ENCODE measurements at regions not wholly inside any gene's neighbourhood (a gene's known extent, or its start where the extent isn't known, plus 50 kb on each side); places are given as distances from the start of the nearest gene placed in this dataset.
A peak's percentile ranks its signal among the peaks of the same experiment; 100 is the strongest.

DNA sequence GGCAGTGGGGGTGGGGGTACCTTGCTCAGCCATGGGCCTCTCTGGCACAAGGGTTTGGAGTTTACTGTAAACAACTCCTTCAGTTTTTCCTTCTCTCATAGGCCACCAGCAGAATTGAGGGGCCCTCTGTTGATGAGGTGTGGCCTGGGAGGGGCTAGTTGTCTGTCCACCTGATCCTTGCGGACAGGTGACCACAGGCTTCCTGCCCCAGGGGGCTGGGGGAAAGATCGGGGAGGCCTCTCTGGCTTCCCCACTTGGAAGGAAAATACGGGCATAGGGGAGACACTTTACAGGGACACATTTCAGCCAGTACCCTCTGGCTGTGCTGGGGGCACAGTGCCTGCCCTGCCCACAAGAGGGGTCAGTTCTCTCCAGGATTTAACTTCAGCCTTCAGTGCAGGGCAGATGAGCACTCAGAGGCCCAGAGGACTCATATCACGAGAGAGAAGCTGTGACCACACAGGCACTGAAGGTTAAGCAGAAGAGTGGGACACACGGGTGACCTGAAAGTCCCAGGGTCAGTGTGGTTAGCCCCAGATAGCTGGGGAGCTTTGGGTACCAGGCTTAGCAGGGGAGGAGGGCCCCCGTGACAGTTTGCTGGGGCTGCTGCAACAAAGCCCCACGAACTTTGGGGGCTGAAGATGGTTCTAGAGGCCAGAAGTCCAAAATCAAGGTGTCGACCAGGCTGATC is 245.9 kb downstream of the SEC14L1 start:
- TF ChIP-seq, protein P1, sequence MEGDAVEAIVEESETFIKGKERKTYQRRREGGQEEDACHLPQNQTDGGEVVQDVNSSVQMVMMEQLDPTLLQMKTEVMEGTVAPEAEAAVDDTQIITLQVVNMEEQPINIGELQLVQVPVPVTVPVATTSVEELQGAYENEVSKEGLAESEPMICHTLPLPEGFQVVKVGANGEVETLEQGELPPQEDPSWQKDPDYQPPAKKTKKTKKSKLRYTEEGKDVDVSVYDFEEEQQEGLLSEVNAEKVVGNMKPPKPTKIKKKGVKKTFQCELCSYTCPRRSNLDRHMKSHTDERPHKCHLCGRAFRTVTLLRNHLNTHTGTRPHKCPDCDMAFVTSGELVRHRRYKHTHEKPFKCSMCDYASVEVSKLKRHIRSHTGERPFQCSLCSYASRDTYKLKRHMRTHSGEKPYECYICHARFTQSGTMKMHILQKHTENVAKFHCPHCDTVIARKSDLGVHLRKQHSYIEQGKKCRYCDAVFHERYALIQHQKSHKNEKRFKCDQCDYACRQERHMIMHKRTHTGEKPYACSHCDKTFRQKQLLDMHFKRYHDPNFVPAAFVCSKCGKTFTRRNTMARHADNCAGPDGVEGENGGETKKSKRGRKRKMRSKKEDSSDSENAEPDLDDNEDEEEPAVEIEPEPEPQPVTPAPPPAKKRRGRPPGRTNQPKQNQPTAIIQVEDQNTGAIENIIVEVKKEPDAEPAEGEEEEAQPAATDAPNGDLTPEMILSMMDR (conservative IDR thresholded peaks at IDR 0.05) = no peak
- no peaks in the 10 kb centered on the region for H3K36me3 Mint-ChIP-seq (ENCODE audit: low read depth)

DNA sequence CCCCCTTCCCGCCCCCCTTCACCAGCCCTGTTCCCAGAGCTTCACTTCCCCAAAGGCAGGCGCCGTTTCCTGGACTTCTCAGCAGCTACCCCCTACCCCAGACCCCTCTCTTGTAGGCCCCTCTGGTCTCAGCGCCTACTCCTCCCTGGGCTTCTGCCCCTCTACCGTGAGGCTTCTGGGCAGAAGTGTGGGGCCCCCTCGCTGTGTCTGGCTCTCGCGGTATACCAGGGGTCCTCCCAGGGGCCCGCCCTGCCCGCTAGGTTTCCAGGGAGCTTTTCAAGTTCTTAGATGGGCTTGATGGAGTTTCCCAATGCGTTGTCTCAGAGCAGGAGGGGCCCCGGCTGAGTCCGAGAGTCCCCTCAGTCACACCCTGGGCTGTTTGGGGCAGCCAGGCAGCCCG is 247.1 kb downstream of the SEC14L1 start:
- Mint-ChIP-seq H3K27me3 (ENCODE audit: low read depth) (no peaks in the 10 kb centered on the region), H3K4me1 (peaks cover 87% of the 10 kb centered on the region), H3K4me3 (peak overlapping the region; percentile 61), H3K27ac (ENCODE audit: unreplicated experiment) (no peak overlapping the region), H3K36me3 (ENCODE audit: low read depth) (no peaks in the 10 kb centered on the region), H3K9me3 (no peaks in the 10 kb centered on the region)
- DNase-seq (ENCODE audit: low read depth, low spot score) = no peak
- TF ChIP-seq, protein P1 (conservative IDR thresholded peaks at IDR 0.05) = no peak

More for the DNA sequence above, 245.9 kb downstream of the SEC14L1 start:
- H3K27ac Mint-ChIP-seq (ENCODE audit: unreplicated experiment) = peak overlapping the region; percentile 6
- H3K4me1 Mint-ChIP-seq = peaks cover 87% of the 10 kb centered on the region
- H3K27me3 Mint-ChIP-seq (ENCODE audit: low read depth) = no peaks in the 10 kb centered on the region
- no peak overlapping the region for H3K4me3 Mint-ChIP-seq
- no peaks in the 10 kb centered on the region for H3K9me3 Mint-ChIP-seq
- DNase-seq (ENCODE audit: low read depth, low spot score) = no peak

GRCh38 chr17:77388384-77389306 is 247.9 kb downstream of the SEC14L1 start:
- H3K36me3 Mint-ChIP-seq (ENCODE audit: low read depth) = no peaks in the 10 kb centered on the region
- no peak for DNase-seq (ENCODE audit: low read depth, low spot score)
- H3K27me3 Mint-ChIP-seq (ENCODE audit: low read depth) = no peaks in the 10 kb centered on the region
- H3K4me1 Mint-ChIP-seq = peaks cover 84% of the 10 kb centered on the region
- H3K9me3 Mint-ChIP-seq = no peaks in the 10 kb centered on the region
- TF ChIP-seq, protein P1 (conservative IDR thresholded peaks at IDR 0.05) = no peak
- peak overlapping the region; percentile 92 for H3K27ac Mint-ChIP-seq (ENCODE audit: unreplicated experiment)
- peak overlapping the region; percentile 61 for H3K4me3 Mint-ChIP-seq

DNA sequence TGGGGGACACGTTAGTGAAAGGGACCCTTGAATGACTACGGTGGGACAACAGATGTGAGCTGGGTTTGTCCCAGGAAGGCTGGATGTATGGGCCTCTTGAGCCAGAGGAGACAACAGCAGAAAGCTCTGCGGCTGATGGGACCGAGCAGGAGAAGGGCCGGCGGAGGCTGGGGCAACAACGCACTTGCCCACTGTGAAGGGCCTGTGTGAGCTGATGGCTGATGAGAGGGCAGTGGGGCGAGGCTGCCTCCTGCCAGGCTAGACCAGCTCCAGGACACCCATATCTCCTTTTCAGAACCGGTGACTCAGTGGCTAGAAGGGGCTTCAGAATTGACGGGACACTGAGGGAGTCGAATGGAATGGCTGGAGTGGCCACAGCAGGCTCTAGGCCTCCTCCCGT is 250.1 kb downstream of the SEC14L1 start:
- H3K9me3 Mint-ChIP-seq = no peaks in the 10 kb centered on the region
- H3K27ac Mint-ChIP-seq (ENCODE audit: unreplicated experiment) = no peak overlapping the region
- DNase-seq (ENCODE audit: low read depth, low spot score) = no peak
- no peak overlapping the region for H3K4me3 Mint-ChIP-seq
- peaks cover 83% of the 10 kb centered on the region for H3K4me1 Mint-ChIP-seq
- H3K36me3 Mint-ChIP-seq (ENCODE audit: low read depth) = no peaks in the 10 kb centered on the region
- TF ChIP-seq, protein P1 (conservative IDR thresholded peaks at IDR 0.05) = no peak
- H3K27me3 Mint-ChIP-seq (ENCODE audit: low read depth) = no peaks in the 10 kb centered on the region

GRCh38 chr17:77391668-77392375 is 251.1 kb downstream of the SEC14L1 start:
- no peak for DNase-seq (ENCODE audit: low read depth, low spot score)
- no peaks in the 10 kb centered on the region for H3K9me3 Mint-ChIP-seq
- TF ChIP-seq, protein P1 (conservative IDR thresholded peaks at IDR 0.05) = no peak
- no peaks in the 10 kb centered on the region for H3K27me3 Mint-ChIP-seq (ENCODE audit: low read depth)
- H3K4me3 Mint-ChIP-seq = peak overlapping the region; percentile 61
- peak overlapping the region; percentile 73 for H3K27ac Mint-ChIP-seq (ENCODE audit: unreplicated experiment)
- H3K36me3 Mint-ChIP-seq (ENCODE audit: low read depth) = no peaks in the 10 kb centered on the region
- peaks cover 80% of the 10 kb centered on the region for H3K4me1 Mint-ChIP-seq

Data from neural crest cell (in vitro differentiated cells).